ENCODE measurements at regions not wholly inside any gene's neighbourhood (a gene's known extent, or its start where the extent isn't known, plus 50 kb on each side); places are given as distances from the start of the nearest gene placed in this dataset.

DNA sequence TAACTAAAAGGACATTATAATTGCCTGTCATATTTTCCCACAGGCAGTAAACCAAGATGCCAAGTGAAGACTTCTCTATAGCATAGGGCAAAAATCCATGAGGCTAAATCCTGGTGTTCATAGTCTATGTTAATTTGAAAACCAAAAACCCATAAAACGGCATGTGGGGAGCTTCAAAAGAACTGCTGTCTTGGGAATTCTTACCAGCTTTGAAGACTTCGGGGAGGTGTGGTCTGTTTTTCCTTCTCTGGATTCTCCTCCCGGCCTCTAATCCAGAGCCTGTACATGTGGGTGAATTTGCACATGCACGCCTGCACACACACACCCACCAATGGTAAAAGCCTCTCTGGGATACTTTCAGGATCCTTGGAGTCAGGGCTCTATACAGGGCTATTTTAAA is 61.9 kb upstream of the IFNG-AS1 start:
- Histone ChIP-seq H3K36me3 (ENCODE audit: control insufficient read depth in 2 of 4, insufficient read depth in 4 of 4, low read length in 3 of 4) (no peaks in the 10 kb centered on the region), H3K18ac (ENCODE audit: extremely low read depth, low read length) (no peak overlapping the region), H4K20me1 (replicated peaks in 1 of 2; ENCODE audit: control insufficient read depth in 1 of 2, insufficient read depth in 2 of 2, low read length in 2 of 2) (no peaks in the 10 kb centered on the region), H3K9me3 (ENCODE audit: insufficient read depth in 2 of 2, low read depth in 1 of 2, low read length in 1 of 2) (no peaks in the 10 kb centered on the region), H3K14ac (ENCODE audit: insufficient read length) (no peak overlapping the region), H3K4me1 (replicated peaks in 1 of 4; ENCODE audit: control insufficient read depth in 3 of 4, insufficient read depth in 4 of 4, low read length in 3 of 4) (no peaks in the 10 kb centered on the region; a peak in 1 of 7 replicates), H3K79me1 (ENCODE audit: low read depth, low read length) (no peaks in the 10 kb centered on the region), H3K27me3 (replicated peaks in 1 of 4; ENCODE audit: control insufficient read depth in 3 of 4, extremely low read depth in 1 of 4, insufficient read depth in 3 of 4, low read length in 3 of 4) (no peaks in the 10 kb centered on the region), H4K8ac (ENCODE audit: extremely low read depth, insufficient read depth, low read length) (no peak overlapping the region), H2BK5ac (ENCODE audit: low read depth, low read length) (no peak overlapping the region), H2AFZ (ENCODE audit: low read length) (no peak overlapping the region), H2AK5ac (ENCODE audit: low read depth, low read length) (no peak overlapping the region), H3K79me2 (ENCODE audit: control insufficient read depth in 1 of 2, insufficient read depth in 2 of 2, low read length in 2 of 2) (no peaks in the 10 kb centered on the region), H3K4me3 (ENCODE audit: extremely low read depth in 1 of 4, insufficient read depth in 2 of 4, low read depth in 3 of 4, low read length in 4 of 4) (no peak overlapping the region), H2BK20ac (ENCODE audit: low read length) (no peak overlapping the region), H3K4me2 (ENCODE audit: insufficient read depth in 1 of 2, low read depth in 2 of 2, low read length in 2 of 2) (no peak overlapping the region), H2BK15ac (ENCODE audit: low read length) (no peak overlapping the region), H3K23ac (ENCODE audit: insufficient read length) (no peak overlapping the region), H4K91ac (replicated peaks; ENCODE audit: insufficient read length, low read length) (no peak overlapping the region), H2BK120ac (replicated peaks; ENCODE audit: low read depth, low read length) (no peak overlapping the region), H3K23me2 (ENCODE audit: low read depth, low read length) (no peaks in the 10 kb centered on the region), H3K9ac (replicated peaks in 1 of 4; ENCODE audit: extremely low read depth in 1 of 4, low read depth in 3 of 4, low read length in 3 of 4) (no peak overlapping the region), H3K27ac (ENCODE audit: low read depth, low read length) (no peak overlapping the region), H3K4ac (replicated peaks; ENCODE audit: insufficient read length, low read depth, low read length) (no peak overlapping the region), H3K56ac (replicated peaks; ENCODE audit: insufficient read length, low read depth, low read length) (no peak overlapping the region), H4K5ac (ENCODE audit: insufficient read length, low read depth, low read length) (no peak overlapping the region), H2BK12ac (ENCODE audit: low read depth, low read length) (no peak overlapping the region)
- WGBS, 2 experiments (ENCODE audit: extremely low coverage in 1 of 2, insufficient coverage in 1 of 2, insufficient read length in 1 of 2, insufficient replicate concordance in 2 of 2, low coverage in 1 of 2, low lambda C conversion rate in 2 of 2, missing lambda C conversion rate in 1 of 2), result 80% methylated on average over 4 of the region's 4 CpGs; no CpG with 5 or more reads in 1 of the 2 experiments
- CTCF ChIA-PET (ENCODE audit: partially characterized antibody), result interaction anchor here (1.0 to 1.5 kb wide), 2 partner anchors 15 to 369 kb away, joined by 3 to 7 read pairs; no protein-coding TSS in a partner anchor
- FAIRE-seq, result no peak
- POLR2A ChIA-PET (ENCODE audit: partially characterized antibody), result interaction anchor here (1.6 kb wide), 1 partner anchor 281 kb away, joined by 3 read pairs; no protein-coding TSS in a partner anchor
- no peak for DNase-seq (ENCODE audit: low read depth in 1 of 2, low spot score in 2 of 2)
- TF ChIP-seq TBP (IDR thresholded peaks at IDR 0.05; ENCODE audit: low read depth, low read length) (no peak), POU5F1 (IDR thresholded peaks at IDR 0.05; ENCODE audit: low read depth, low read length) (no peak), TEAD4 (IDR thresholded peaks at IDR 0.05; ENCODE audit: low read depth, low read length) (no peak), CEBPB (IDR thresholded peaks at IDR 0.05; ENCODE audit: low read depth, low read length) (no peak), JUN (IDR thresholded peaks at IDR 0.05; ENCODE audit: low read depth, low read length) (no peak), GTF2F1 (IDR thresholded peaks at IDR 0.05; ENCODE audit: borderline replicate concordance, low read depth, low read length) (no peak), BCL11A (IDR thresholded peaks at IDR 0.05; ENCODE audit: low read depth in 2 of 2, low read length in 2 of 2) (no peak), TCF12 (IDR thresholded peaks at IDR 0.05; ENCODE audit: low read depth, low read length) (no peak)
- TF ChIP-seq, protein P1, sequence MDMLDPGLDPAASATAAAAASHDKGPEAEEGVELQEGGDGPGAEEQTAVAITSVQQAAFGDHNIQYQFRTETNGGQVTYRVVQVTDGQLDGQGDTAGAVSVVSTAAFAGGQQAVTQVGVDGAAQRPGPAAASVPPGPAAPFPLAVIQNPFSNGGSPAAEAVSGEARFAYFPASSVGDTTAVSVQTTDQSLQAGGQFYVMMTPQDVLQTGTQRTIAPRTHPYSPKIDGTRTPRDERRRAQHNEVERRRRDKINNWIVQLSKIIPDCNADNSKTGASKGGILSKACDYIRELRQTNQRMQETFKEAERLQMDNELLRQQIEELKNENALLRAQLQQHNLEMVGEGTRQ (IDR thresholded peaks at IDR 0.05; ENCODE audit: low read length), result no peak

Data from H1 (cell line).